NCI-H128 (cell line): ENCODE measurements at regions not wholly inside any gene's neighbourhood (a gene's known extent, or its start where the extent isn't known, plus 50 kb on each side); places are given as distances from the start of the nearest gene placed in this dataset.

Experiments
- DNase-seq: peaks from one replicate; lab custom pipeline; 2025; ENCODE audit not compliant: unreplicated experiment; lab: John Stamatoyannopoulos, UW

DNA sequence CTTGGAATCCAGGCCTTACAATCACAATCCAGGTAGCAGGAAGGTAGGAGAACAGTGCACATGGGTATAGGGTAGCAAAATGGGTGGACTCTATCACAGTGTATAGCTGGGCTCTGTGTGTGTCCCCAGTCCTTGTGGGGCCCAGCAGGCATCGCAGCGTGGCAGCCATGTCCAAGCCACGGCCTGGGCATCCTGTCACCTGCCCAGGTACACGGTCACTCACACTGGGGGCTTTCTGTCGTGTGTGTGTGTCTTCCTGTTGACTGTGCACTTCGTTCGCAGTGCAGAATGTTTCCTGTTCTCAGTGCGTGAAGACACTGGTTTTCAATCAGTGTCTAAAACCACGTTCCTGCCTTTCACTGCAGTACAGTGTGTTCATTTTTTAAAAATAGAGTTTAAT lies 523.2 kb upstream of the JARID2 start:
- no peak for DNase-seq

GRCh38 chr6:14723535-14724086 lies 522.3 kb upstream of the JARID2 start:
- no peak for DNase-seq

- no peak for DNase-seq
Observed at GRCh38 chr6:14724549-14724948, 521.3 kb upstream of the JARID2 start.

DNA sequence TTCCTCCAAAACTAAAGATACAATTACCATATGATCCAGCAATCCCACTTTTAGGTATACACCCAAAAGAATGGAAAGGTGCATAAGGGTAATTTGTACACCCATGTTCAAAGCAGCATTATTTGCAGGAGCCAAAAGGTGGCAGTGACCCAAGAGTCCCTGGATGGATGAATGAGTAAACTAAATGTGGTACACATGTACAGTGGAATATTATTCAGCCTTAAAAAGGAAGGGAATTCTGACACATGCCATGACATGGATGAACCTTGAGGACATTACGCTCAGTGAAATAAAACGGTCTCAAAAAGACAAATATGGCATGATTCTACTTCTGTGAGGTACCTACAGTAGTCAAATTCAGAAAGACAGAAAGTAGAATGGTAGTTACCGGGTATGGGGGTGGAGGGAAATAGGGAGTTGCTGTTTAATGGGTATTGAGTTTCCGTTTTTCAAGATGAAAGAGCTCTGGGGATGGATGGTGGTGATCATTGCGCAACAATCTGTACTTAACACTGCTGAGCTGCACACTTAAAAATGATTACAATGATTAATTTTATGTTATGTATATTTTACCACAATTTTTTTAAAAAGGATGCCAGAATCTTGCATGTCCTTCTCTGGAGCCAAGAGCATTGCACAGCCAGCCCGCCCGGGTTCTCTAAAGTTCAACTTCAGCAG lies 518.9 kb upstream of the JARID2 start:
- no peak for DNase-seq

DNA sequence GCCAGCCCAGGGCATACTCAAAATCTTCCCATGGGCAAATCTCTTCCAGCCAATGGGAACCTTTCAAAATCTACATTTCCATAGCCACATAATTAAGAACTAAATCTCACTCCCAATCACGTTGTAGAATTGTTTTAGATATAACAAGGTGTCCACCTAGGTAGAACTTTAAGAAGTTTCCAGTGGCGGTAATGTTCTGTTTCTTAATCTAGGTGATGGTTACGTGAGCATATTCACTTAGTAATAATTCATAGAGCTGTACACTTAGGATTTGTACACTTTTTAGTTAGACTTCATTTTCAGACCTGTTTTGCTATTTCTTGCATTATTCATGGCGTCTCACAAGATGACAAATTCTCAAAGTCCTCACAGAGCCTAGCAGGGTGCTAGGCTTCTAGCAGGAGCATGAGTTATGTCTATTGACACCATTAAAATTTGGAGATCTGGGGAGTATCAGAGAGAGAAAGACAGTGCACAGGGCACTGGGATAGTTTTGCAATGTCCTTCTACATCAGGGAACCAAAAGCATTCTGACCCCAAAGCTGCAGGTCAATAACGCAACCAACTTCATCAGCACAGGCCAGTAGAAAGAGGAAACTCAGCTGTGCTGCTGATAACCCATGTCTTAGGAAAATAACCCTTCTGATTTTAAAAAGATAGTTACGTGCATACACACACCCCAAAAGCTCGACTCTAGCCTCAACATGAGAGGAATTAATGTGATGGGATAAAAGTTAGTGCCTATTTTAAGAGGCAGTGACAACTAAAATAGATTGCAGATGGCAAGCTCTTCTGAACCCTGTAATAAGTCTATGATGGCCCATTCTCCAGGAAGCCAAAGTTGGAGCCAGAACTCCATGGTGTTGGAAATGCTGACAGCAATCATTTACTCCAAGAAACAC lies 518.1 kb upstream of the JARID2 start:
- no peak for DNase-seq

GRCh38 chr6:14728396-14729024 lies 517.4 kb upstream of the JARID2 start:
- no peak for DNase-seq

GRCh38 chr6:14729129-14729871 lies 516.6 kb upstream of the JARID2 start:
- DNase-seq: no peak

GRCh38 chr6:14730654-14731053 lies 515.2 kb upstream of the JARID2 start:
- no peak for DNase-seq

GRCh38 chr6:14731611-14732010 lies 514.3 kb upstream of the JARID2 start:
- no peak for DNase-seq

GRCh38 chr6:14732226-14732843 lies 513.5 kb upstream of the JARID2 start:
- no peak for DNase-seq

GRCh38 chr6:14732844-14733757 lies 512.8 kb upstream of the JARID2 start:
- no peak for DNase-seq

DNA sequence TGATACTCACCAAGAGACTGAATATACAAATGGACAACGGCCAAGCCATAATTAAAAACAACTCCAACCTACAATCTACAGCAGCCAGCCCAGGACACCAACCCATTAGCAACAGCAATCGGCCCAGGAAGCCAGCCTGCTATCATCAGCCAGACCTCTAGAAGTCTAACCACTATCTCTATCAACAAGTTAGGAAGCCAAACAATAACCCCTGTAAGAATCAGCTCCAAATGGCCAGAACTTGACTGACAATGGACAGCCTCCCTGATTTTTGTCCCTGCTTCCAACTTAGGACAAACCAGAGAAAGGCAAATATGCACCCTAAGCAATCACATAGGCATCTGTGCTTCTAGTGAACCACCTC lies 511.8 kb upstream of the JARID2 start:
- no peak for DNase-seq

GRCh38 chr6:14734416-14735340 lies 511.2 kb upstream of the JARID2 start:
- no peak for DNase-seq

DNA sequence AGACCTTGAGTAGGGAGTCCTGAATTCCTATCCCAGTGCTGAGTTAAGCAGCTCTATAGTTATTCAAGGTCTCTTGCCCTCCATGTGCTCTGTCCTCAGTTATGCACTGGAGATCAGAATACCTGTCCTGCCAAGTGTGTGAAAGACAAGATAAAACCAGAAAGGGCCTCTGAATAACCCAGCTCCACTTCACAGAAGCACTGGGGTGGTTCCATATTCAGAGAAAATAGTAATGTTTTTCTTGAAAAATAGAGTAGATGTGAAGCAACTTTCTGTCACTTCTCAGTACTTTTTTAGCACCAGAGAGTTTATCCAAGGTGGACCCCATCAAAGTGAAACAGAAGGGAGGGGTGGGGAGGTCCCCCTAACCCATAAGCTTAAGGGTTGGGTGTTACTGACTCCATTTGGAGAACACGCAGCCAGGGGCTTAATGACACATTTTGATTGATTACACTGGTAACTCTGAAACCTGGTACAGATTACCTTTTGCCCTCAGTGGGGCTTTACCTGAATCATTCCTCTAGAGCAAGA lies 509.8 kb upstream of the JARID2 start:
- no peak for DNase-seq

- DNase-seq: no peak
Observed at GRCh38 chr6:14736554-14736953, 509.3 kb upstream of the JARID2 start.

DNA sequence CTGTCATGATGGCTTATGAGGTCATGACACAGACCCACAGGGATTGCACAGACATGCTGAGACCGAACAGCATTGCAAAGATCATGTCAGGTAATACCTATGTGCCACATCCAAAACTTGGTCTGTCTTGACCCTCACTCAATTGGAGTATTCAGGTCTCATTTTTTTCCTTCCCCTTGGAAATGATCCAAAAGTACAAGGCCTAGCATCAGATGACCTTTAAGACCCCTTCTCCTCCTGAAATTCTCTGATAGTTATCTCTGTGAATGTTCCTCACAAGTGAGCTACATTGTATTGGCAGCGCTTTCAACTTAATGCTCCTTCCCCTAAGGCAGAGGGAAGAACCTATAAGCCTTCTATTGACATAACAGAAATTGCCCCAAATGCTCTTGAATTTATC lies 507.4 kb upstream of the JARID2 start:
- DNase-seq: no peak

DNA sequence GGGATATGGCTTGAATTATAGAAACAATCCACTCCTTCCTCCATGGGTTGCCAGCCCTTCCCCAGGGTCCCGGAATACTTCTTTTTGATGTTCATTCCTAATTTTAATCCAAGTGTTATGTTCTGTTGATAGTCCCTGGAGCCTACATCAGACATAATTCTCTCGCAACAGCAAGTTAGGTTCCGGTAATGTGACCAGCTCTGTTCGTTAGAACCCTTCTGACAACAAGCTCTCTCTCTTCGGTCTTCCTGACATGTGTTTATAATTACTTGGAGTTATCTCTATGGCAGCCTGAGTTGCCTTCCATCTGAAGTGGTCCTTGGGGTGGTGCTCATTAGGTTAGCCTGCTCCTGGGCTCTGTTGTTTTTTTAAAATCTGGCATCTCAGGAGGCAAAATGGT lies 506.9 kb upstream of the JARID2 start:
- DNase-seq: no peak

- no peak for DNase-seq
Observed at GRCh38 chr6:14739827-14740226, 506.0 kb upstream of the JARID2 start.
